Right lobe of liver (tissue), 6 donors: ENCODE measurements at regions not wholly inside any gene's neighbourhood (a gene's known extent, or its start where the extent isn't known, plus 50 kb on each side); places are given as distances from the start of the nearest gene placed in this dataset.

Experiments
- ATAC-seq, 4 donors: fragments of 200-7000 bp; cut with Tn5 transposase; one replicate each; pipeline ENCODE4 v1.9.1; 2020; ENCODE audit warnings: mild to moderate bottlenecking in 4 of 4, moderate library complexity in 4 of 4
- DNase-seq, 3 donors: peaks; one replicate each; pipeline ENCODE4 v3.0.0-alpha.2; 2020
- H3K27ac ChIP-seq, 3 donors: fragments of 200-600 bp; one replicate each; pipeline ENCODE4 v1.8.0; 2022
- H3K27me3 ChIP-seq, 2 donors: fragments of 200-600 bp; one replicate each; pipeline ENCODE4 v1.8.0; 2022
- H3K36me3 ChIP-seq, 4 donors: fragments of 200-600 bp; sonication (generic) in 1 of 4; one replicate each; pipeline versions ENCODE4 v1.5.1 to v1.8.0; 2017 to 2022; ENCODE audit warnings: control low read depth in 1 of 4
- H3K4me1 ChIP-seq, 4 donors: fragments of 200-600 bp; sonication (generic) in 1 of 4; one replicate each; pipeline versions ENCODE4 v1.5.1 to v1.8.0; 2017 to 2022; ENCODE audit warnings: control low read depth in 1 of 4
- H3K4me3 ChIP-seq, 3 donors: fragments of 200-600 bp; one replicate each; pipeline ENCODE4 v1.8.0; 2022
- H3K9me3 ChIP-seq, 4 donors: fragments of 200-600 bp; sonication (generic) in 1 of 4; one replicate each; pipeline versions ENCODE4 v1.5.1 to v1.8.0; 2017 to 2022; ENCODE audit warnings: control low read depth in 1 of 4
- CTCF ChIP-seq, 4 donors: fragments of 200-600 bp in 3 of 4; fragments of 450-650 bp in 1 of 4; IDR thresholded peaks; one replicate each; pipeline versions ENCODE4 v1.5.1 to v1.8.0; 2016 to 2022; ENCODE audit warnings: antibody characterized with exemption in 4 of 4, mild to moderate bottlenecking in 2 of 4
- POLR2A ChIP-seq: fragments of 450-650 bp; IDR thresholded peaks from one replicate; pipeline ENCODE4 v1.6.1; 2017; ENCODE audit warnings: antibody characterized with exemption, mild to moderate bottlenecking
- WGBS: methylation state at CpG from one replicate; pipeline ENCODE4 v1.1.6; 2018; ENCODE audit warnings: low coverage, low lambda C conversion rate; ENCODE audit not compliant: insufficient coverage; ENCODE audit errors: missing lambda C conversion rate; 5-methylcytosine and 5-hydroxymethylcytosine counted together
- intact Hi-C, 2 donors: fragments of 100-400 bp; cut with DNase I; formaldehyde crosslinking; loops; one replicate each; pipeline versions ENCODE4 v1.11.2 to v1.14.1; 2022
- donor health status: DM: no; HTN: yes; CAD: no.
- donor health status: DM: no; HTN: no; CAD: no.
- donor health status: DM: no; HTN: no; CAD: no.
- donor health status: DM: no; HTN: yes; CAD: no.
- donor health status: DM: no; HTN: yes; CAD: no.

DNA sequence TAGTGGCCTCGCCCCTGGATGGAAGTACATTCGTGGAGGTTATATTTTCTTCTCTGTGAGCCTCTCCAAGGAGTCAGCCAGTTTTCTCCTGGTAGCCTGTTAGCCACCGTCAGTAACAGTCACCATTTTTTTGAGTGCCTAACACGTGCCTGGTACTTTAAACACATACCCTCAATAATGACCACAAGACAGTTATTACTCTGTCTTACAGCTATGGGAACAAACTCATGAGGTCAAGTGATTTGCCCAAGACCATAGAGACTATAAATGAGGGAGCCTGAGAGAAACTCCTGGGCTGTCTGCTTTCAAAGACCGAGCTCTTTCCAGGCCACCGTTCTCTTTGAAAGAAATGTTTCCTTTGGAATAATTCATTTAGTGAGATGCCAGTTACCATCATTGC lies 90.4 kb downstream of the PALM2AKAP2 start:
- TF ChIP-seq CTCF (IDR thresholded peaks at IDR 0.05) (no peak), POLR2A (no peak)
- peaks cover 0 to 3% (median 0%) of the 10 kb centered on the region in 4 donors for H3K36me3 ChIP-seq
- 69% methylated on average over 6 of the region's 6 CpGs for WGBS
- no peak for ATAC-seq
- no peak overlapping the region for H3K27ac ChIP-seq
- H3K4me3 ChIP-seq = no peak overlapping the region
- H3K9me3 ChIP-seq = no peaks in the 10 kb centered on the region
- no peak for DNase-seq
- no peaks in the 10 kb centered on the region for H3K27me3 ChIP-seq
- intact Hi-C loops = no loop called here
- H3K4me1 ChIP-seq = no peaks in the 10 kb centered on the region

GRCh38 chr9:109872901-109873300 lies 92.9 kb downstream of the PALM2AKAP2 start:
- H3K27ac ChIP-seq = no peak overlapping the region
- TF ChIP-seq CTCF (IDR thresholded peaks at IDR 0.05) (no peak), POLR2A (no peak)
- WGBS = 88% methylated on average over 2 of the region's 4 CpGs
- H3K9me3 ChIP-seq = no peaks in the 10 kb centered on the region
- H3K36me3 ChIP-seq = peaks cover 0 to 3% (median 0%) of the 10 kb centered on the region in 4 donors
- intact Hi-C loops = no loop called here
- no peaks in the 10 kb centered on the region for H3K27me3 ChIP-seq
- DNase-seq (no peak), ATAC-seq (no peak)
- H3K4me3 ChIP-seq = no peak overlapping the region
- H3K4me1 ChIP-seq = no peaks in the 10 kb centered on the region

DNA sequence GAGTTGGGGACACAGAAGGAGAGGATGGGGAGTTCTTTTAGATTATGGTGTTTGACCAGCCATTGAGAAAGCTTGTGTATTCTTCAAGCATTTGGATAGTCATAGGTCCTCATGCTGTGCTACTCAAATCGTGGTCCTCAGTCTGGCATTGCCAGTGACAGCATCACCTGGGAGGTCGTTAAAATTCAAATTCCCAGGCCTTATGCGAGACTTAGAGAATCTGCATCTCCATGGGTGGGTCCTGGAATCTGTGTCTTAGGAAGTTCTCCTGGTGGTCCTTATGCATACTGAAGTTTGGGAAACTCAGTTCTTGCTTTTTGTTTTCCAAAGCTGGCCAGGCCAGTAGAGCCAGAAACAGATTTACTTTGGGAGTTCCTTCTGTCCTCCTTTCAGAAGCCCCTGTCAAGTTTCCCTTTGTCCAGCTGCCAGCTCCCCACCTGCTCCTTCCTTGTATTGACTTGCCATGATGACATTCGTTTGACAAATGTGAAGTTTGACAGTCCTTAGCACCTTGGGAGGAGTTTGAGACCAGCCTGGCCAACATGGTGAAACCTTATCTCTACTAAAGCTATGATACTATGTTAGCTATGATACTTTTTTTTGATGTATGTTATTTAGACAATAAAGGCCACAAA lies 95.6 kb downstream of the PALM2AKAP2 start:
- H3K27me3 ChIP-seq = no peaks in the 10 kb centered on the region
- DNase-seq = no peak
- H3K36me3 ChIP-seq = no peaks in the 10 kb centered on the region
- WGBS = 70% methylated on average over 4 of the region's 4 CpGs
- no peak for ATAC-seq
- H3K4me1 ChIP-seq = no peaks in the 10 kb centered on the region
- intact Hi-C loops = no loop called here
- TF ChIP-seq POLR2A = no peak
- no peak for TF ChIP-seq CTCF (IDR thresholded peaks at IDR 0.05)
- H3K4me3 ChIP-seq = no peak overlapping the region
- no peak overlapping the region for H3K27ac ChIP-seq
- no peaks in the 10 kb centered on the region for H3K9me3 ChIP-seq

- Histone ChIP-seq H3K9me3 (no peaks in the 10 kb centered on the region), H3K36me3 (no peaks in the 10 kb centered on the region), H3K4me1 (peaks cover 0 to 4% (median 0%) of the 10 kb centered on the region in 4 donors), H3K27ac (no peak overlapping the region), H3K4me3 (no peak overlapping the region), H3K27me3 (no peaks in the 10 kb centered on the region)
- WGBS = 74% methylated on average over 10 of the region's 10 CpGs
- ATAC-seq (peak; percentile 20 to 71 (median 45)), DNase-seq (no peak)
- TF ChIP-seq POLR2A (no peak), CTCF (IDR thresholded peaks at IDR 0.05) (peak; percentile 41 to 57 (median 46))
- intact Hi-C loops = no loop called here
These were observed 100.5 kb downstream of the PALM2AKAP2 start for GRCh38 chr9:109880276-109881169.
